MM.1S (cell line): ENCODE measurements at regions not wholly inside any gene's neighbourhood (a gene's known extent, or its start where the extent isn't known, plus 50 kb on each side); places are given as distances from the start of the nearest gene placed in this dataset.
"Not testable (repeated sequence)": the region's sequence is repeated elsewhere in the genome, so short reads cannot be mapped to it uniquely, and the experiment has no call there.

Experiments used
- DNase-seq: peaks from one replicate; pipeline ENCODE4 v3.0.0-alpha.2; 2015
- H2AFZ ChIP-seq: fragments of 300-600 bp; sonication (generic); 2 replicates; pipeline ENCODE4 v1.6.0; 2016; ENCODE audit warnings: antibody characterized with exemption, low read length
- H3F3A ChIP-seq: fragments of 300-600 bp; sonication (generic); 2 replicates; pipeline ENCODE4 v1.6.1; 2016; ENCODE audit warnings: mild to moderate bottlenecking, antibody characterized with exemption, low read length, moderate library complexity, mixed read lengths; ENCODE audit not compliant: insufficient read depth
- H3K27ac ChIP-seq: fragments of 300-600 bp; sonication (generic); 2 replicates; pipeline ENCODE4 v1.5.1; 2016; ENCODE audit warnings: mild to moderate bottlenecking, low read length
- H3K27me3 ChIP-seq: fragments of 300-600 bp; sonication (generic); replicated peaks from 2 replicates; pipeline ENCODE4 v1.6.0; 2016; ENCODE audit warnings: low read length; ENCODE audit not compliant: insufficient read depth
- H3K36me3 ChIP-seq: fragments of 300-600 bp; sonication (generic); replicated peaks from 2 replicates; pipeline ENCODE4 v1.6.1; 2016; ENCODE audit warnings: mild to moderate bottlenecking, low read length, mixed read lengths; ENCODE audit not compliant: insufficient read depth
- H3K4me1 ChIP-seq: fragments of 300-600 bp; sonication (generic); 2 replicates; pipeline ENCODE4 v1.6.1; 2016; ENCODE audit warnings: low read length, mixed read lengths
- H3K4me2 ChIP-seq: fragments of 300-600 bp; sonication (generic); 2 replicates; pipeline ENCODE4 v1.6.0; 2016; ENCODE audit warnings: low read depth, low read length
- H3K4me3 ChIP-seq: fragments of 300-600 bp; sonication (generic); 2 replicates; pipeline ENCODE4 v1.5.1; 2016; ENCODE audit warnings: low read length, mixed read lengths
- H3K79me2 ChIP-seq: fragments of 300-600 bp; sonication (generic); 2 replicates; pipeline ENCODE4 v1.6.1; 2016; ENCODE audit warnings: mixed run types, low read length, mixed read lengths
- H3K9ac ChIP-seq: fragments of 300-600 bp; sonication (generic); 2 replicates; pipeline ENCODE4 v1.6.1; 2016; ENCODE audit warnings: low read length, mixed read lengths
- H3K9me2 ChIP-seq: fragments of 300-600 bp; sonication (generic); replicated peaks from 2 replicates; pipeline ENCODE4 v1.6.1; 2016; ENCODE audit warnings: mild to moderate bottlenecking, low read length, mixed read lengths; ENCODE audit not compliant: insufficient read depth
- H3K9me3 ChIP-seq: fragments of 300-600 bp; sonication (generic); replicated peaks from 2 replicates; pipeline ENCODE4 v1.6.1; 2016; ENCODE audit warnings: mild to moderate bottlenecking, low read length, mixed read lengths; ENCODE audit not compliant: insufficient read depth
- H4K20me1 ChIP-seq: fragments of 300-600 bp; sonication (generic); 2 replicates; pipeline ENCODE4 v1.6.1; 2016; ENCODE audit warnings: mild to moderate bottlenecking, low read length, moderate library complexity, mixed read lengths; ENCODE audit not compliant: insufficient read depth
- EZH2 ChIP-seq: fragments of 300-600 bp; sonication (generic); optimal IDR thresholded peaks from 2 replicates; pipeline ENCODE3; 2017; ENCODE audit warnings: low read depth, mild to moderate bottlenecking, antibody characterized with exemption, low read length, mixed read lengths
- EZH2phosphoT487 ChIP-seq: fragments of 300-600 bp; sonication (generic); IDR thresholded peaks from 2 replicates; pipeline ENCODE4 v1.6.1; 2018; ENCODE audit warnings: antibody characterized with exemption, low read length
- TF ChIP-seq, protein P1 (sequence below): fragments of 300-600 bp; sonication (generic); IDR thresholded peaks from 2 replicates; pipeline ENCODE4 v1.5.1; 2016; ENCODE audit warnings: antibody characterized with exemption, low read length, mixed read lengths

DNA sequence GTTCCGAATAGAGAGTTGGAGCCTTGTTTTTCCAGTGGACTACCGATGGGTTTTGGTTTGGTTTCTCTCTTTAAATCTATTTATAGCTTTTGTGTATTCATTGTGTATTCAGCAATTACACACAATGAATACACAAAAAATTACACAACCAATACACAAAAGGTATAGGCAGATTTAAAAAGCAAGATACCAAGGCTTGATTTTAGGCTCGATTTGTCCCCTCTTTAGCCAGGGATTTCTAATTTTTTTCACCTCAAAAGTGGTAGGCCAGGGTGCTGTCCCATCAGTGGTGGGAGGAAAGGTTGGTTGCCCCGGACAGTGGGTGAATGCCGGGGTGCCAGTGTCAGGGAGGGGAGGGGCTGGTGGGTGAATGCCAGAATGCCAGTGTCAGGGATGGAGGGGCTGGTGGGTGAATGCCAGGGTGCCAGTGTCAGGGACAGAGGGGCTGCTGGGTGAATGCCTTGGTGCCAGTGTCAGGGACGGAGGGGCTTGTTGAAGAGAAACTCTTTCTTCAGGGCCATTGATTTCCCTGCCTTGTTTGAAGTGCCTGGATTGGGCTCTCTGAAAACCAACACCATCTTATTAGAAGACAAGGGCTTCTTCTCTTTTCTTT, 186.2 kb downstream of the GOLGA6L6 start:
- Histone ChIP-seq H3K4me3 (no peak overlapping the region), H3K9me2 (no peaks in the 10 kb centered on the region)

GRCh38 chr15:20354884-20355223, 186.7 kb downstream of the GOLGA6L6 start:
- H3K27ac ChIP-seq, H3K9me3 ChIP-seq, H2AFZ ChIP-seq, H3K9me2 ChIP-seq, H3K27me3 ChIP-seq, H3K4me2 ChIP-seq, H3K9ac ChIP-seq, H4K20me1 ChIP-seq, H3K79me2 ChIP-seq, DNase-seq, H3K4me3 ChIP-seq, H3K36me3 ChIP-seq: not testable (repeated sequence)
- Histone ChIP-seq H3F3A (peaks cover 18% of the 10 kb centered on the region; the same call in 1 of the 2 replicates), H3K4me1 (peaks cover 19% of the 10 kb centered on the region)

More for the DNA sequence above, 186.2 kb downstream of the GOLGA6L6 start:
- Histone ChIP-seq H3K9ac (no peak overlapping the region), H3K9me3 (no peaks in the 10 kb centered on the region), H3K79me2 (no peaks in the 10 kb centered on the region), H3K4me1 (peaks cover 19% of the 10 kb centered on the region), H3F3A (peaks cover 18% of the 10 kb centered on the region; the same call in 1 of the 2 replicates), H4K20me1 (no peaks in the 10 kb centered on the region), H3K27me3 (no peaks in the 10 kb centered on the region), H3K27ac (no peak overlapping the region), H2AFZ (no peak overlapping the region), H3K36me3 (no peaks in the 10 kb centered on the region), H3K4me2 (no peak overlapping the region)
- no peak for DNase-seq
- no peak for TF ChIP-seq EZH2phosphoT487
- no peak for TF ChIP-seq EZH2
- TF ChIP-seq, protein P1, sequence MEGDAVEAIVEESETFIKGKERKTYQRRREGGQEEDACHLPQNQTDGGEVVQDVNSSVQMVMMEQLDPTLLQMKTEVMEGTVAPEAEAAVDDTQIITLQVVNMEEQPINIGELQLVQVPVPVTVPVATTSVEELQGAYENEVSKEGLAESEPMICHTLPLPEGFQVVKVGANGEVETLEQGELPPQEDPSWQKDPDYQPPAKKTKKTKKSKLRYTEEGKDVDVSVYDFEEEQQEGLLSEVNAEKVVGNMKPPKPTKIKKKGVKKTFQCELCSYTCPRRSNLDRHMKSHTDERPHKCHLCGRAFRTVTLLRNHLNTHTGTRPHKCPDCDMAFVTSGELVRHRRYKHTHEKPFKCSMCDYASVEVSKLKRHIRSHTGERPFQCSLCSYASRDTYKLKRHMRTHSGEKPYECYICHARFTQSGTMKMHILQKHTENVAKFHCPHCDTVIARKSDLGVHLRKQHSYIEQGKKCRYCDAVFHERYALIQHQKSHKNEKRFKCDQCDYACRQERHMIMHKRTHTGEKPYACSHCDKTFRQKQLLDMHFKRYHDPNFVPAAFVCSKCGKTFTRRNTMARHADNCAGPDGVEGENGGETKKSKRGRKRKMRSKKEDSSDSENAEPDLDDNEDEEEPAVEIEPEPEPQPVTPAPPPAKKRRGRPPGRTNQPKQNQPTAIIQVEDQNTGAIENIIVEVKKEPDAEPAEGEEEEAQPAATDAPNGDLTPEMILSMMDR = no peak

GRCh38 chr15:20353966-20354883, 187.4 kb downstream of the GOLGA6L6 start:
- H3K9me2 ChIP-seq = no peaks in the 10 kb centered on the region
- H3K9ac ChIP-seq = no peak overlapping the region
- H3F3A ChIP-seq = peaks cover 18% of the 10 kb centered on the region; the same call in 1 of the 2 replicates
- H2AFZ ChIP-seq = no peak overlapping the region
- H3K27me3 ChIP-seq = no peaks in the 10 kb centered on the region
- no peak for DNase-seq
- H3K4me3 ChIP-seq = no peak overlapping the region
- no peaks in the 10 kb centered on the region for H3K79me2 ChIP-seq
- no peak overlapping the region for H3K27ac ChIP-seq
- no peak overlapping the region for H3K4me2 ChIP-seq
- no peaks in the 10 kb centered on the region for H3K9me3 ChIP-seq
- H3K36me3 ChIP-seq = no peaks in the 10 kb centered on the region
- H3K4me1 ChIP-seq = peaks cover 19% of the 10 kb centered on the region
- TF ChIP-seq, protein P1 = no peak
- TF ChIP-seq EZH2phosphoT487 = no peak
- no peaks in the 10 kb centered on the region for H4K20me1 ChIP-seq
